ENCODE measurements at regions not wholly inside any gene's neighbourhood (a gene's known extent, or its start where the extent isn't known, plus 50 kb on each side); places are given as distances from the start of the nearest gene placed in this dataset.

DNA sequence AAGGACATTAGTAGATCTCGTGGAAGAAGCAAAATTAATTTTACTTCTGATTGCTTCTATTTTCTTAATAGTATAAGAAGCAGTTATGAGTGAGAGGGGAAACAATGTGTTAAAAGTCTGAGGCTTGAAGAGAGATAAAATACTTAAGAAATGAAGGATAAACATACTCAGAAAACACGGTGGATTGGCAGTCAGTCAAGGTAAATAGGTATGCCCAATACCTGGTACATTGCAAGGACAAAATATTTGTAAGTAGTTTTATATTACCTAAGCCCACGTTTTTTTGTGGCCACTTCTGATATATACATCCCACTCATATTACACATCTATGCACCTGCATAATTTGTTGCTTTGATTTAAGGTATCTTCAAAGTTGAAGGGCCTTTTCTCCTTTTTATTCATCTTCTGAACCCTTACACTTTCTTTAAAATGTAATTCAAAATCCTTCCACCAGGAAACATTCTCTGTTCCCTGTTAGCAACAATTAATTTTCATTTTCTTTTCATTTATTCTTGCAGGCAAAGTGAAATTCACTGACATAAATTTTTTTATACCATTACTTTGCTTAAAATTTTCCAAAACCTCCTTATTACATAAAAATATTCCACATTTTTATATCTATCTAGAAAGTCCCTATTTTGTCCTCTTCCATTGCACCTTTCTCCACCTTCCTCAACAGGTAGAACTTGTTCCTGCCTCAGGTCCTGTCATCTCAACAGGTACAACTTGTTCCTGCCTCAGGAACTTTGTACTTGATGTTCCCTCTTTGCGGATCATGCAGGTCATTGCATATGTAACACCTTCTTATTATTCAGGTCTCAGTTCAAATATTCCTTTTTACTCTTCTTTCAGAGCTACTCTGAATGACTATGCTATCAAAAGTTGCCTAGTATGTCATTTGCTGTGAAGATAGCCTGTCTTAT lies 755.7 kb upstream of the ALCAM start:
- TF ChIP-seq ARNTL (CRISPR knock-in tag; IDR thresholded peaks at IDR 0.05; ENCODE audit: borderline replicate concordance, low read depth) (no peak), OSR1 (CRISPR knock-in tag; IDR thresholded peaks at IDR 0.05) (no peak), PATZ1 (CRISPR knock-in tag; IDR thresholded peaks at IDR 0.05; ENCODE audit: borderline replicate concordance) (no peak), ZFP3 (CRISPR knock-in tag; IDR thresholded peaks at IDR 0.05) (no peak), CSDC2 (CRISPR knock-in tag; IDR thresholded peaks at IDR 0.05) (no peak)
